ENCODE measurements at regions not wholly inside any gene's neighbourhood (a gene's known extent, or its start where the extent isn't known, plus 50 kb on each side); places are given as distances from the start of the nearest gene placed in this dataset.

GRCh38 chr4:38319456-38320342 is 344.3 kb upstream of the KLF3 start (continued):
- TF ChIP-seq ZNF574 (CRISPR knock-in tag; IDR thresholded peaks at IDR 0.05) (peak; percentile 21; the same call in 1 of the 2 replicates), ZNF512 (CRISPR knock-in tag; IDR thresholded peaks at IDR 0.05) (no peak), UBTF (CRISPR knock-in tag; IDR thresholded peaks at IDR 0.05) (0 out of 2 replicates have a peak, but pooled peaks have one; percentile 31), ZNF30 (CRISPR knock-in tag; IDR thresholded peaks at IDR 0.05) (no peak), ZNF720 (CRISPR knock-in tag; IDR thresholded peaks at IDR 0.05) (no peak), ZNF558 (CRISPR knock-in tag; IDR thresholded peaks at IDR 0.05; ENCODE audit: borderline replicate concordance) (no peak), ETV5 (CRISPR knock-in tag; IDR thresholded peaks at IDR 0.05; ENCODE audit: borderline replicate concordance) (no peak; the same call in 1 of the 2 replicates), SOX6 (IDR thresholded peaks at IDR 0.05) (no peak), SOX6 (CRISPR knock-in tag; IDR thresholded peaks at IDR 0.05) (peak; percentile 20; the same call in 1 of the 2 replicates), IRF2 (CRISPR knock-in tag; IDR thresholded peaks at IDR 0.05) (peak; percentile 58; the same call in 1 of the 2 replicates), CEBPZ (IDR thresholded peaks at IDR 0.05; ENCODE audit: low read length) (no peak), RERE (CRISPR knock-in tag; IDR thresholded peaks at IDR 0.05; ENCODE audit: low read depth) (no peak)
